Tibial artery (tissue), 4 donors: ENCODE measurements at regions not wholly inside any gene's neighbourhood (a gene's known extent, or its start where the extent isn't known, plus 50 kb on each side); places are given as distances from the start of the nearest gene placed in this dataset.
"Not testable (repeated sequence)": the region's sequence is repeated elsewhere in the genome, so short reads cannot be mapped to it uniquely, and the experiment has no call there.

Experiments
- DNase-seq, 2 donors: peaks; one replicate each; pipeline ENCODE4 v3.0.0-alpha.2; 2019
- H3K27ac ChIP-seq, 2 donors: fragments of 200-600 bp; sonication (generic) in 1 of 2; 1 replicate in 1 of 2; 2 replicates in 1 of 2; pipeline ENCODE4 v1.5.1; 2018 to 2019; ENCODE audit warnings: mild to moderate bottlenecking in 1 of 2
- H3K27me3 ChIP-seq, 2 donors: fragments of 200-600 bp; sonication (generic) in 1 of 2; one replicate each; pipeline versions ENCODE4 v1.5.1 to v1.6.0; 2016 to 2019
- H3K36me3 ChIP-seq, 3 donors: fragments of 200-600 bp; sonication (generic) in 2 of 3; one replicate each; pipeline ENCODE4 v1.5.1; 2016 to 2019; ENCODE audit warnings: mild to moderate bottlenecking in 2 of 3
- H3K4me1 ChIP-seq, 4 donors: fragments of 200-600 bp; sonication (generic) in 2 of 4; 1 replicate in 3 of 4; 2 replicates in 1 of 4; pipeline ENCODE4 v1.5.1; 2016 to 2019
- H3K4me3 ChIP-seq, 2 donors: fragments of 200-600 bp; sonication (generic) in 1 of 2; 1 replicate in 1 of 2; 2 replicates in 1 of 2; pipeline ENCODE4 v1.5.1; 2018 to 2019; ENCODE audit warnings: mild to moderate bottlenecking in 2 of 2
- H3K9me3 ChIP-seq, 3 donors: fragments of 200-600 bp; sonication (generic) in 1 of 3; one replicate each; pipeline ENCODE4 v1.5.1; 2016 to 2019
- CTCF ChIP-seq, 2 experiments: fragments of 200-600 bp in 1 of 2; fragments of 450-650 bp in 1 of 2; IDR thresholded peaks; one replicate each; pipeline ENCODE4 v1.5.1; 2017 to 2019; ENCODE audit warnings: antibody characterized with exemption in 2 of 2, mild to moderate bottlenecking in 1 of 2, moderate library complexity in 1 of 2
- intact Hi-C: fragments of 100-400 bp; cut with DNase I; formaldehyde crosslinking; loops from one replicate; pipeline ENCODE4 v1.15.0; 2023; ENCODE audit warnings: low total_unique reads

GRCh38 chr13:44685641-44686040 lies 109.5 kb upstream of the TSC22D1 start:
- no peak for DNase-seq
- Histone ChIP-seq H3K4me1 (peaks cover 0 to 34% (median 16%) of the 10 kb centered on the region in 4 donors), H3K4me3 (no peak overlapping the region), H3K27ac (no peak overlapping the region), H3K36me3 (no peaks in the 10 kb centered on the region), H3K9me3 (no peaks in the 10 kb centered on the region), H3K27me3 (no peaks in the 10 kb centered on the region)
- TF ChIP-seq CTCF (IDR thresholded peaks at IDR 0.05): no peak
- intact Hi-C loops: no loop called here

- H3K27me3 ChIP-seq, intact Hi-C loops, DNase-seq, H3K36me3 ChIP-seq, H3K27ac ChIP-seq, H3K9me3 ChIP-seq, H3K4me3 ChIP-seq: not testable (repeated sequence)
- H3K4me1 ChIP-seq: peaks cover 0 to 15% (median 0%) of the 10 kb centered on the region in 4 donors
Measured at GRCh38 chr13:44682416-44682815, 106.3 kb upstream of the TSC22D1 start.

- TF ChIP-seq CTCF (IDR thresholded peaks at IDR 0.05): no peak
- intact Hi-C loops: no loop called here
- DNase-seq: no peak
- Histone ChIP-seq H3K27me3 (no peaks in the 10 kb centered on the region), H3K4me3 (no peak overlapping the region), H3K27ac (peak overlapping the region in 1 of 2 donors; percentile 2), H3K36me3 (no peaks in the 10 kb centered on the region), H3K9me3 (no peaks in the 10 kb centered on the region), H3K4me1 (peaks cover 0 to 23% (median 0%) of the 10 kb centered on the region in 4 donors)
Measured at GRCh38 chr13:44680746-44681355, 104.7 kb upstream of the TSC22D1 start.

GRCh38 chr13:44679597-44679996 lies 103.5 kb upstream of the TSC22D1 start:
- H3K4me1 ChIP-seq: peaks cover 0 to 23% (median 0%) of the 10 kb centered on the region in 4 donors
- no peaks in the 10 kb centered on the region for H3K36me3 ChIP-seq
- H3K9me3 ChIP-seq: no peaks in the 10 kb centered on the region
- intact Hi-C loops: no loop called here
- no peak overlapping the region for H3K4me3 ChIP-seq
- no peak for TF ChIP-seq CTCF (IDR thresholded peaks at IDR 0.05)
- H3K27me3 ChIP-seq: no peaks in the 10 kb centered on the region
- H3K27ac ChIP-seq: no peak overlapping the region
- DNase-seq: no peak

GRCh38 chr13:44678197-44678596 lies 102.1 kb upstream of the TSC22D1 start:
- intact Hi-C loops: no loop called here
- Histone ChIP-seq H3K27ac (no peak overlapping the region), H3K4me3 (no peak overlapping the region), H3K4me1 (peaks cover 0 to 23% (median 0%) of the 10 kb centered on the region in 4 donors), H3K36me3 (no peaks in the 10 kb centered on the region), H3K27me3 (no peaks in the 10 kb centered on the region), H3K9me3 (no peaks in the 10 kb centered on the region)
- TF ChIP-seq CTCF (IDR thresholded peaks at IDR 0.05): no peak
- DNase-seq: no peak

- Histone ChIP-seq H3K4me1 (peaks cover 0 to 23% (median 0%) of the 10 kb centered on the region in 4 donors), H3K36me3 (no peaks in the 10 kb centered on the region), H3K27me3 (no peaks in the 10 kb centered on the region), H3K4me3 (no peak overlapping the region), H3K27ac (no peak overlapping the region), H3K9me3 (no peaks in the 10 kb centered on the region)
- no peak for DNase-seq
- intact Hi-C loops: no loop called here
- no peak for TF ChIP-seq CTCF (IDR thresholded peaks at IDR 0.05)
Measured at GRCh38 chr13:44676534-44676933, 100.4 kb upstream of the TSC22D1 start.
